ENCODE measurements at regions not wholly inside any gene's neighbourhood (a gene's known extent, or its start where the extent isn't known, plus 50 kb on each side); places are given as distances from the start of the nearest gene placed in this dataset.

DNA sequence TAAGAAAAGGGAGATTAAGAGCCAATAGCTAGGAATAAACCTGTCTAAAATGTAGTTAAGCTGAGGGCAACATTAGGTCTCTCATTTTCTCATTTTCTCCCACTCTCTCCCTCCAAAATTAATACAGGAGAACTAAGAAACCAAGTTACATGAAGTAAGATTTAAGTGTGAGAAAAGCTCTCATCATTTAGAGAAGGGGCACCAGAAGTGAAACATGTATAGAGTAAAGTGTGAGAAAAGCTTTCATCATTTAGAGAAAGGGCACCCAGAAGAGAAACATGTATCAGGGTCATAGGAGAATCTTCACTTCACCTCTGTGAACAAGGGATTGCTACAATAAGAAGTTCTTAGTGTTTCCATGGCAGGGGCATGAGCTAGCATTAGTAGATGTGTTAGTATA, 132.4 kb upstream of the CNTN1 start:
- TF ChIP-seq, protein P1, sequence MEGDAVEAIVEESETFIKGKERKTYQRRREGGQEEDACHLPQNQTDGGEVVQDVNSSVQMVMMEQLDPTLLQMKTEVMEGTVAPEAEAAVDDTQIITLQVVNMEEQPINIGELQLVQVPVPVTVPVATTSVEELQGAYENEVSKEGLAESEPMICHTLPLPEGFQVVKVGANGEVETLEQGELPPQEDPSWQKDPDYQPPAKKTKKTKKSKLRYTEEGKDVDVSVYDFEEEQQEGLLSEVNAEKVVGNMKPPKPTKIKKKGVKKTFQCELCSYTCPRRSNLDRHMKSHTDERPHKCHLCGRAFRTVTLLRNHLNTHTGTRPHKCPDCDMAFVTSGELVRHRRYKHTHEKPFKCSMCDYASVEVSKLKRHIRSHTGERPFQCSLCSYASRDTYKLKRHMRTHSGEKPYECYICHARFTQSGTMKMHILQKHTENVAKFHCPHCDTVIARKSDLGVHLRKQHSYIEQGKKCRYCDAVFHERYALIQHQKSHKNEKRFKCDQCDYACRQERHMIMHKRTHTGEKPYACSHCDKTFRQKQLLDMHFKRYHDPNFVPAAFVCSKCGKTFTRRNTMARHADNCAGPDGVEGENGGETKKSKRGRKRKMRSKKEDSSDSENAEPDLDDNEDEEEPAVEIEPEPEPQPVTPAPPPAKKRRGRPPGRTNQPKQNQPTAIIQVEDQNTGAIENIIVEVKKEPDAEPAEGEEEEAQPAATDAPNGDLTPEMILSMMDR (IDR thresholded peaks at IDR 0.05) = no peak
- no peak for TF ChIP-seq POLR2A (IDR thresholded peaks at IDR 0.05)
